GM12875 (cell line): ENCODE measurements at regions not wholly inside any gene's neighbourhood (a gene's known extent, or its start where the extent isn't known, plus 50 kb on each side); places are given as distances from the start of the nearest gene placed in this dataset.

ENCODE experiments used
- H3K4me3 ChIP-seq: one replicate; pipeline ENCODE4 v1.5.1; 2011; ENCODE audit warnings: low read depth, low read length, control low read depth
- CTCF ChIP-seq: IDR thresholded peaks from 2 replicates; pipeline ENCODE4 v1.5.1; 2011; ENCODE audit warnings: low read depth, mild to moderate bottlenecking, control low read depth, inconsistent platforms, low read length, moderate library complexity, borderline replicate concordance; ENCODE audit not compliant: insufficient read depth

GRCh38 chr15:26096581-26096980 is 233.5 kb upstream of the ATP10A start:
- no peak overlapping the region for H3K4me3 ChIP-seq
- TF ChIP-seq CTCF = no peak

- no peak for TF ChIP-seq CTCF
- H3K4me3 ChIP-seq = no peak overlapping the region
These were observed 232.7 kb upstream of the ATP10A start for GRCh38 chr15:26095710-26096330.

GRCh38 chr15:26091184-26091583 is 228.1 kb upstream of the ATP10A start:
- TF ChIP-seq CTCF = no peak
- H3K4me3 ChIP-seq = no peak overlapping the region

- no peak overlapping the region for H3K4me3 ChIP-seq
- TF ChIP-seq CTCF = no peak
These were observed 224.8 kb upstream of the ATP10A start for GRCh38 chr15:26087881-26088280.

- no peak overlapping the region for H3K4me3 ChIP-seq
- no peak for TF ChIP-seq CTCF
These were observed 224.3 kb upstream of the ATP10A start for GRCh38 chr15:26087395-26087794.

GRCh38 chr15:26084771-26085170 is 221.6 kb upstream of the ATP10A start:
- H3K4me3 ChIP-seq = no peak overlapping the region
- TF ChIP-seq CTCF = no peak

- no peak for TF ChIP-seq CTCF
- no peak overlapping the region for H3K4me3 ChIP-seq
These were observed 220.8 kb upstream of the ATP10A start for GRCh38 chr15:26083896-26084295.
